T-cell (primary cell): ENCODE measurements at regions not wholly inside any gene's neighbourhood (a gene's known extent, or its start where the extent isn't known, plus 50 kb on each side); places are given as distances from the start of the nearest gene placed in this dataset.
A peak's percentile ranks its signal among the peaks of the same experiment; 100 is the strongest.

Experiments used
- ATAC-seq, 4 experiments: fragments of 200-7000 bp in 3 of 4; fragments of 150-1000 bp in 1 of 4; cut with Tn5 transposase; replicated peaks in 1 of 4; 1 replicate in 3 of 4; 2 replicates in 1 of 4; pipeline ENCODE4 v1.10.0; 2021; ENCODE audit warnings: moderate library complexity in 3 of 4, mild to moderate bottlenecking in 2 of 4, moderate number of reproducible peaks in 1 of 4
- CTCF ChIA-PET, 2 donors: fragments of 300-600 bp; sonication (Branson Sonifier 250); formaldehyde crosslinking; loops; one replicate each; lab custom pipeline; 2022; ENCODE audit warnings: antibody characterized with exemption in 2 of 2; lab: Charles Lee
- POLR2A ChIA-PET, 2 donors: fragments of 300-600 bp; sonication (Branson Sonifier 250); formaldehyde crosslinking; loops; one replicate each; lab custom pipeline; 2022; ENCODE audit warnings: antibody characterized with exemption in 2 of 2; lab: Charles Lee
- DNase-seq, 35 experiments: peaks; one replicate each; pipeline versions ENCODE4 v3.0.0 to v3.0.0-alpha.2; 2013 to 2023
- H3K27ac ChIP-seq: one replicate; pipeline ENCODE4 v1.5.1; 2013; ENCODE audit warnings: low read length
- H3K27me3 ChIP-seq, 2 experiments: replicated peaks in 1 of 2; 1 replicate in 1 of 2; 2 replicates in 1 of 2; pipeline versions ENCODE4 v1.6.1 to v1.7.0; 2013; ENCODE audit warnings: low read length in 1 of 2, mixed read lengths in 1 of 2; ENCODE audit not compliant: control insufficient read depth in 2 of 2, insufficient read depth in 2 of 2; ENCODE audit errors: extremely low read depth in 1 of 2
- H3K36me3 ChIP-seq, 2 donors: 1 replicate in 1 of 2; 2 replicates in 1 of 2; pipeline versions ENCODE4 v1.6.1 to v1.7.0; 2013; ENCODE audit warnings: low read length in 1 of 2; ENCODE audit not compliant: control insufficient read depth in 2 of 2, insufficient read depth in 1 of 2; ENCODE audit errors: extremely low read depth in 1 of 2
- H3K4me1 ChIP-seq, 2 experiments: 1 replicate in 1 of 2; 2 replicates in 1 of 2; pipeline versions ENCODE4 v1.6.1 to v1.7.0; 2013; ENCODE audit warnings: low read length in 2 of 2, mixed read lengths in 1 of 2; ENCODE audit not compliant: insufficient read depth in 2 of 2, control insufficient read depth in 1 of 2; ENCODE audit errors: extremely low read depth in 1 of 2
- H3K4me3 ChIP-seq, 2 donors: 1 replicate in 1 of 2; 2 replicates in 1 of 2; pipeline versions ENCODE4 v1.5.1 to v1.7.0; 2013; ENCODE audit warnings: mild to moderate bottlenecking in 2 of 2, low read length in 1 of 2, moderate library complexity in 1 of 2; ENCODE audit not compliant: control insufficient read depth in 1 of 2; ENCODE audit errors: extremely low read depth in 1 of 2
- H3K9me3 ChIP-seq: 2 replicates; pipeline ENCODE4 v1.7.0; 2013
- H3K27ac Mint-ChIP-seq, 2 donors: one replicate each; pipeline ENCODE4 v1.8.0; 2020 to 2021; ENCODE audit warnings: mild to moderate bottlenecking in 2 of 2, mixed read lengths in 2 of 2
- H3K27me3 Mint-ChIP-seq, 2 donors: one replicate each; pipeline ENCODE4 v1.8.0; 2021 to 2022; ENCODE audit warnings: mixed read lengths in 2 of 2
- H3K36me3 Mint-ChIP-seq: one replicate; pipeline ENCODE4 v1.8.0; 2021; ENCODE audit warnings: mixed read lengths
- H3K4me1 Mint-ChIP-seq, 3 donors: one replicate each; pipeline ENCODE4 v1.8.0; 2020 to 2022; ENCODE audit warnings: mixed read lengths in 3 of 3, mild to moderate bottlenecking in 1 of 3
- H3K4me3 Mint-ChIP-seq, 3 donors: one replicate each; pipeline ENCODE4 v1.8.0; 2020 to 2022; ENCODE audit warnings: mild to moderate bottlenecking in 3 of 3, mixed read lengths in 3 of 3, moderate library complexity in 3 of 3
- H3K9me3 Mint-ChIP-seq, 3 donors: one replicate each; pipeline ENCODE4 v1.8.0; 2020 to 2022; ENCODE audit warnings: mixed read lengths in 3 of 3
- WGBS: methylation state at CpG from one replicate; pipeline ENCODE4 v1.1.5; 2013; ENCODE audit warnings: missing lambda C conversion rate; ENCODE audit not compliant: insufficient coverage; 5-methylcytosine and 5-hydroxymethylcytosine counted together

DNA sequence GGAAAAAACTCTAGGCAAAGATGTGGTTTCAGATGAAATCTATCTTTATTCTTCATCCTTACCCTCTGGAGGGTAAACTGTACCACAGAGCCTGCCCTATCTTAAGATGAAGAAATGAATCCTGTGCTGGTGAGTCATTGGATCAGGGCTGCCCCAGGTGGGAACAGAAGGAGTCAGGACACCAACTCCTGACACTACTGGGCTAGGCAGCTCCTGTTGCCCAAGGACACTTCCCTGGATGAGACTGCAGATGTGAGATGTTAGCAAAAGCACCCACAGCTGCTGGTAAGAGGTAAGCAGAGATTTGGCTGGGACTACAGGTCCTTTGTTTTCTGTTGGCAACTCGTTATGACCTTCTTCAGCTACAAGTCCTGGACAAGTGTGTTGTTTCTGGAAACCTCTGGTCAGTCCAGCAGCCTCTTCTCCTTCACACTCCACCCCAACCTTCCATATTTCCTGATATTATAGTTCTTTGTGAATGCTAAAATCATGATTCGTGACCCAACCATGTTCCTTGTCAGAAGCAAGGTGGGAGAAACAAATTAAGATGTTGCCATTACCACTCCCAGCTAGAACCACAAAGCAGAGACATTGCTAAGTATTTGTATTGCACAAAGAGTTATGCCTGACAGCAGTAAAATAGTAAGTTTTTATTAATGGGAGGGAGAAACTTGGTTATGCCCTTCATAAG is 104.2 kb upstream of the TGFBR2 start:
- Histone ChIP-seq H3K4me3 (no peak overlapping the region), H3K4me1 (no peaks in the 10 kb centered on the region), H3K27me3 (no peaks in the 10 kb centered on the region), H3K9me3 (no peaks in the 10 kb centered on the region), H3K36me3 (no peaks in the 10 kb centered on the region), H3K27ac (no peak overlapping the region)
- no peak for DNase-seq
- CTCF ChIA-PET = no interaction called here
- Mint-ChIP-seq H3K36me3 (no peaks in the 10 kb centered on the region), H3K4me1 (peaks cover 8 to 21% (median 12%) of the 10 kb centered on the region in 3 donors), H3K27me3 (no peaks in the 10 kb centered on the region), H3K4me3 (no peak overlapping the region), H3K9me3 (no peaks in the 10 kb centered on the region), H3K27ac (no peak overlapping the region)
- no CpG with 5 or more reads among the region's 2 CpGs for WGBS
- ATAC-seq = no peak
- POLR2A ChIA-PET = no interaction called here

GRCh38 chr3:30502742-30503073 is 103.7 kb upstream of the TGFBR2 start:
- H3K4me1 Mint-ChIP-seq = peaks cover 6 to 21% (median 10%) of the 10 kb centered on the region in 3 donors

DNA sequence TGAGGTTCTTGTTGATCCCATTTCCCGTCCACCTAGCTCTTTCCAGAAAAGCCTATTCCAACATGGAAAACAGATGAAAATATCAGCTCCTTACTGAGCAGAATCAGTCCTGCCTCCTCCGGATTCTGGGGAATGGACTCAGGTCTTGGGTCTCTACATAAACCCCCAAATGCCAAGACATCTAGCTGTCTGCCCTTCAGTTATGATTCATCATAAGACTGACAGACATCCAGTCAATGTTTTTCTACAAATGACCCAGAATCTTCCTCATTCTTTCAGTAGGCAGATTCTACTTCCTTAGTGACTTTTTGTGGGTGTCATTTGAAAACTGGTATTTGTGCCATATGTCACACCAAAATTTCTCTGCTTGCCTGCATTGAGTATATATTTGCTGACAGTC is 103.0 kb upstream of the TGFBR2 start:
- ATAC-seq (no peak), DNase-seq (no peak)
- Mint-ChIP-seq H3K36me3 (no peaks in the 10 kb centered on the region), H3K4me1 (peaks cover 6 to 21% (median 10%) of the 10 kb centered on the region in 3 donors), H3K27ac (peak overlapping the region in 1 of 2 donors; percentile 36), H3K9me3 (no peaks in the 10 kb centered on the region), H3K27me3 (no peaks in the 10 kb centered on the region), H3K4me3 (no peak overlapping the region)
- Histone ChIP-seq H3K4me1 (no peaks in the 10 kb centered on the region), H3K36me3 (no peaks in the 10 kb centered on the region), H3K27ac (no peak overlapping the region), H3K4me3 (no peak overlapping the region), H3K27me3 (no peaks in the 10 kb centered on the region), H3K9me3 (no peaks in the 10 kb centered on the region)
- 86% methylated on average over 2 of the region's 2 CpGs for WGBS
- ChIA-PET POLR2A (no interaction called here), CTCF (interaction anchor here in 1 of 2 donors (0.7 kb wide), 1 partner anchor 501 kb away, joined by 3 read pairs; no protein-coding TSS in a partner anchor)

More at GRCh38 chr3:30502742-30503073, 103.7 kb upstream of the TGFBR2 start:
- no peaks in the 10 kb centered on the region for H3K9me3 ChIP-seq
- DNase-seq = no peak
- no peaks in the 10 kb centered on the region for H3K4me1 ChIP-seq
- ChIA-PET POLR2A (no interaction called here), CTCF (interaction anchor here in 1 of 2 donors (0.7 kb wide), 1 partner anchor 501 kb away, joined by 3 read pairs; no protein-coding TSS in a partner anchor)
- WGBS = no CpG with 5 or more reads among the region's 1 CpG
- no peaks in the 10 kb centered on the region for H3K36me3 ChIP-seq
- H3K27me3 ChIP-seq = no peaks in the 10 kb centered on the region
- Mint-ChIP-seq H3K27ac (no peak overlapping the region), H3K9me3 (no peaks in the 10 kb centered on the region), H3K36me3 (no peaks in the 10 kb centered on the region), H3K27me3 (no peaks in the 10 kb centered on the region), H3K4me3 (no peak overlapping the region)
- no peak overlapping the region for H3K27ac ChIP-seq
- no peak overlapping the region for H3K4me3 ChIP-seq
- ATAC-seq = no peak

DNA sequence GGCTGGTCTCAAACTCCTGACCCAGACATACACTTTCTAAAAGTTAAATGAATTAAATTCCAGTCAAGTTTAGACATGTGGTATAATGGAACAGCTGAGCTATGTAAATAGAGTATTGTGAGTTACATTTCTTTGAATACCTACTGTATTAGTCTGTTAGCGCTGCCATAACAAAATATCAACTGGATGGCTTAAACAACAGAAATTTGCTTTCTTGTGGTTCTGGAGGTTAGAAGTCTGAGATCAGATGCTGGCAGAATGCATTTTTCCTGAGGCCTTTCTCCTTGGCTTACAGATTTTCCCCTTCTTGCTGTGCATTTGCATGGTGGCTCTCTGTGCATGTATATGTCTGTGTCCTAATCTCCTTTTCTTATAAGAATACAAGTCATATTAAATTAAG is 101.5 kb upstream of the TGFBR2 start:
- H3K36me3 Mint-ChIP-seq = no peaks in the 10 kb centered on the region
- H3K27ac Mint-ChIP-seq = no peak overlapping the region
- no peak overlapping the region for H3K27ac ChIP-seq
- no peaks in the 10 kb centered on the region for H3K27me3 Mint-ChIP-seq
- WGBS = no CpG with 5 or more reads among the region's 1 CpG
- H3K9me3 Mint-ChIP-seq = no peaks in the 10 kb centered on the region
- DNase-seq (no peak), ATAC-seq (no peak)
- POLR2A ChIA-PET = interaction anchor here in 1 of 2 donors (0.6 kb wide), 1 partner anchor 10 kb away, joined by 8 read pairs; no protein-coding TSS in a partner anchor
- no peaks in the 10 kb centered on the region for H3K36me3 ChIP-seq
- no peaks in the 10 kb centered on the region for H3K27me3 ChIP-seq
- no peak overlapping the region for H3K4me3 ChIP-seq
- CTCF ChIA-PET = no interaction called here
- peaks cover 6 to 21% (median 10%) of the 10 kb centered on the region in 3 donors for H3K4me1 Mint-ChIP-seq
- no peak overlapping the region for H3K4me3 Mint-ChIP-seq
- no peaks in the 10 kb centered on the region for H3K9me3 ChIP-seq
- no peaks in the 10 kb centered on the region for H3K4me1 ChIP-seq

DNA sequence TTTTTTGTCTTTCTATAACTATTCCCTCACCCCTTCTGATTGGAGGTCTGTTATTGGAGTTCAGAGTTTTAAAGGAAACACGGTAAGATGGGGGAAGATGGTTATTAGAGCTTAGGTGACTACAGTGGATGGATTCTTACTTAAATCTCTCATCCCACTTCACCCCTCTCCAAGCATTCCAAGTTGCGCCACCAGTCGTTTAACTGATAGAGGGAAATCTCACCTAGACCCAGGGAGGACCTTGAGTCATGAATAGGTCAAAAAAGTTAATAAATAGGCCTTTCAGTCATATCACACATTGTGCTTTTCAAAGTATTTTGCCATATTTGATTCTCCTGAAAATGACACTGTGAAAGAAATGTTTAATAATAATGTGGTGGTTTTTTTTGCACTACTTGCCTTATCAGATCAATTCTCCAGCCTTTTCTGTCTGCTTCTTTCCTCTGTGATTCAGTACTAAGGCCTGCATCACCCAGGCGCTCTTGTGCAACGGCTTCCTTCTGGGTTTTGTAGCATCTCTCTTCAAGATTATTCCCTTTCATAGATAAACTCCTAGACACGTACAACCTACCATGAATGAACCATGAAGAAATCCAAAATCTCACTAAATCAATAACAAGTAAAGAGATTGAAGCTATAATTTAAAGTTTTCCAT is 100.4 kb upstream of the TGFBR2 start:
- H3K27ac ChIP-seq = no peak overlapping the region
- no CpG with 5 or more reads among the region's 6 CpGs for WGBS
- no peak overlapping the region for H3K4me3 Mint-ChIP-seq

GRCh38 chr3:30508339-30508738 is 98.1 kb upstream of the TGFBR2 start:
- H3K4me1 Mint-ChIP-seq = peaks cover 10 to 12% (median 10%) of the 10 kb centered on the region in 3 donors
- POLR2A ChIA-PET = interaction anchor here in 1 of 2 donors (0.7 kb wide), 1 partner anchor 8 kb away, joined by 3 read pairs; no protein-coding TSS in a partner anchor
- no peak overlapping the region for H3K27ac Mint-ChIP-seq
- H3K36me3 Mint-ChIP-seq = no peaks in the 10 kb centered on the region
- H3K4me3 Mint-ChIP-seq = no peak overlapping the region
- no CpG with 5 or more reads among the region's 3 CpGs for WGBS
- ATAC-seq = no peak
- H3K27ac ChIP-seq = no peak overlapping the region
- H3K36me3 ChIP-seq = no peaks in the 10 kb centered on the region
- no peaks in the 10 kb centered on the region for H3K9me3 ChIP-seq
- H3K9me3 Mint-ChIP-seq = no peaks in the 10 kb centered on the region
- DNase-seq = no peak
- H3K27me3 ChIP-seq = no peaks in the 10 kb centered on the region
- CTCF ChIA-PET = no interaction called here
- peaks cover 7 to 11% of the 10 kb centered on the region in 2 experiments for H3K4me1 ChIP-seq
- no peak overlapping the region for H3K4me3 ChIP-seq
- H3K27me3 Mint-ChIP-seq = no peaks in the 10 kb centered on the region

More for the DNA sequence above, 100.4 kb upstream of the TGFBR2 start:
- Histone ChIP-seq H3K4me3 (no peak overlapping the region), H3K36me3 (no peaks in the 10 kb centered on the region), H3K9me3 (no peaks in the 10 kb centered on the region), H3K27me3 (no peaks in the 10 kb centered on the region), H3K4me1 (peaks cover 0 to 6% of the 10 kb centered on the region in 2 experiments)
- H3K4me1 Mint-ChIP-seq = peaks cover 6 to 15% (median 8%) of the 10 kb centered on the region in 3 donors
- DNase-seq = no peak
- POLR2A ChIA-PET = no interaction called here
- no peaks in the 10 kb centered on the region for H3K36me3 Mint-ChIP-seq
- CTCF ChIA-PET = no interaction called here
- no peak overlapping the region for H3K27ac Mint-ChIP-seq
- H3K27me3 Mint-ChIP-seq = no peaks in the 10 kb centered on the region
- ATAC-seq = no peak
- H3K9me3 Mint-ChIP-seq = no peaks in the 10 kb centered on the region
